ENCODE measurements at regions not wholly inside any gene's neighbourhood (a gene's known extent, or its start where the extent isn't known, plus 50 kb on each side); places are given as distances from the start of the nearest gene placed in this dataset.

- Histone ChIP-seq H3K27ac (no peak overlapping the region), H3K4me3 (no peak overlapping the region), H3K4me1 (no peaks in the 10 kb centered on the region), H3K9me3 (no peaks in the 10 kb centered on the region), H3K36me3 (no peaks in the 10 kb centered on the region), H3K27me3 (no peaks in the 10 kb centered on the region)
- DNase-seq (ENCODE audit: low spot score): no peak
- no peak for TF ChIP-seq CTCF (IDR thresholded peaks at IDR 0.05)
These were observed 572.5 kb downstream of the BRD1 start for GRCh38 chr22:49255154-49255553.

GRCh38 chr22:49253656-49254055 is 574.0 kb downstream of the BRD1 start:
- TF ChIP-seq CTCF (IDR thresholded peaks at IDR 0.05): no peak
- Histone ChIP-seq H3K27ac (no peak overlapping the region), H3K4me1 (no peaks in the 10 kb centered on the region), H3K4me3 (no peak overlapping the region), H3K9me3 (no peaks in the 10 kb centered on the region), H3K27me3 (no peaks in the 10 kb centered on the region), H3K36me3 (no peaks in the 10 kb centered on the region)
- no peak for DNase-seq (ENCODE audit: low spot score)

GRCh38 chr22:49251371-49251770 is 576.3 kb downstream of the BRD1 start:
- no peaks in the 10 kb centered on the region for H3K9me3 ChIP-seq
- H3K27ac ChIP-seq: no peak overlapping the region
- no peaks in the 10 kb centered on the region for H3K36me3 ChIP-seq
- no peaks in the 10 kb centered on the region for H3K27me3 ChIP-seq
- H3K4me1 ChIP-seq: no peaks in the 10 kb centered on the region
- DNase-seq (ENCODE audit: low spot score): no peak
- TF ChIP-seq CTCF (IDR thresholded peaks at IDR 0.05): no peak
- H3K4me3 ChIP-seq: no peak overlapping the region

GRCh38 chr22:49247194-49247924 is 580.3 kb downstream of the BRD1 start:
- Histone ChIP-seq H3K36me3 (no peaks in the 10 kb centered on the region), H3K4me3 (no peak overlapping the region), H3K27me3 (no peaks in the 10 kb centered on the region), H3K9me3 (no peaks in the 10 kb centered on the region), H3K4me1 (no peaks in the 10 kb centered on the region), H3K27ac (no peak overlapping the region)
- DNase-seq (ENCODE audit: low spot score): peak; percentile 47
- TF ChIP-seq CTCF (IDR thresholded peaks at IDR 0.05): no peak

- H3K27me3 ChIP-seq: no peaks in the 10 kb centered on the region
- no peak for TF ChIP-seq CTCF (IDR thresholded peaks at IDR 0.05)
- no peaks in the 10 kb centered on the region for H3K4me1 ChIP-seq
- H3K36me3 ChIP-seq: no peaks in the 10 kb centered on the region
- H3K4me3 ChIP-seq: no peak overlapping the region
- H3K9me3 ChIP-seq: no peaks in the 10 kb centered on the region
- DNase-seq (ENCODE audit: low spot score): peak; percentile 28
- no peak overlapping the region for H3K27ac ChIP-seq
These were observed 582.9 kb downstream of the BRD1 start for GRCh38 chr22:49244466-49245420.

All from right atrium auricular region (tissue), 2 donors.